Osteoblast (primary cell): ENCODE measurements at regions not wholly inside any gene's neighbourhood (a gene's known extent, or its start where the extent isn't known, plus 50 kb on each side); places are given as distances from the start of the nearest gene placed in this dataset.

ENCODE experiments used
- DNase-seq: peaks from one replicate; pipeline ENCODE4 v3.0.0; 2011; ENCODE audit warnings: low spot score, mixed read lengths; ENCODE audit not compliant: insufficient read length; ENCODE audit errors: missing footprints
- H2AFZ ChIP-seq: 2 replicates; pipeline ENCODE4 v1.6.0; 2011; ENCODE audit warnings: mild to moderate bottlenecking, low read length
- H3K27ac ChIP-seq: 2 replicates; pipeline ENCODE4 v1.5.1; 2011; ENCODE audit warnings: mild to moderate bottlenecking, low read depth, low read length, moderate library complexity
- H3K27me3 ChIP-seq: 2 replicates; pipeline ENCODE4 v1.6.0; 2012; ENCODE audit warnings: mild to moderate bottlenecking, control low read depth, inconsistent platforms, low read length, moderate library complexity; ENCODE audit not compliant: insufficient read depth
- H3K36me3 ChIP-seq: 2 replicates; pipeline ENCODE4 v1.5.1; 2011; ENCODE audit warnings: mild to moderate bottlenecking, low read length, control low read depth, moderate library complexity; ENCODE audit not compliant: insufficient read depth
- H3K4me1 ChIP-seq: 2 replicates; pipeline ENCODE4 v1.5.1; 2011; ENCODE audit warnings: mild to moderate bottlenecking, low read length, control low read depth, moderate library complexity; ENCODE audit not compliant: insufficient read depth
- H3K4me2 ChIP-seq: 2 replicates; pipeline ENCODE4 v1.6.0; 2011; ENCODE audit warnings: mild to moderate bottlenecking, low read length; ENCODE audit not compliant: insufficient read depth
- H3K4me3 ChIP-seq: fragments of 200-600 bp; sonication (generic); 3 replicates; pipeline ENCODE4 v1.5.1; 2012; ENCODE audit warnings: mild to moderate bottlenecking, low read length, inconsistent platforms; ENCODE audit not compliant: insufficient read depth
- H3K79me2 ChIP-seq: 2 replicates; pipeline ENCODE4 v1.6.0; 2012; ENCODE audit warnings: mild to moderate bottlenecking, low read length, control low read depth, inconsistent platforms; ENCODE audit not compliant: insufficient read depth
- H3K9me3 ChIP-seq: 2 replicates; pipeline ENCODE4 v1.5.1; 2011; ENCODE audit warnings: low read depth, low read length, control low read depth
- H4K20me1 ChIP-seq: 2 replicates; pipeline ENCODE4 v1.6.0; 2012; ENCODE audit warnings: mild to moderate bottlenecking, low read length, control low read depth; ENCODE audit not compliant: insufficient read depth
- CTCF ChIP-seq: IDR thresholded peaks from 2 replicates; pipeline ENCODE4 v1.5.1; 2011; ENCODE audit warnings: mild to moderate bottlenecking, low read depth, low read length, moderate library complexity; ENCODE audit errors: extremely low read depth

- no peak overlapping the region for H2AFZ ChIP-seq
- no peaks in the 10 kb centered on the region for H3K36me3 ChIP-seq
- TF ChIP-seq CTCF: no peak
- no peak for DNase-seq
- H3K27ac ChIP-seq: no peak overlapping the region
- no peaks in the 10 kb centered on the region for H3K27me3 ChIP-seq
- no peak overlapping the region for H3K4me2 ChIP-seq
- no peaks in the 10 kb centered on the region for H4K20me1 ChIP-seq
- no peaks in the 10 kb centered on the region for H3K79me2 ChIP-seq
- no peaks in the 10 kb centered on the region for H3K9me3 ChIP-seq
- no peak overlapping the region for H3K4me3 ChIP-seq
- peaks cover 54% of the 10 kb centered on the region for H3K4me1 ChIP-seq
Measured at GRCh38 chr13:44309794-44310757, 63.5 kb upstream of the SERP2 start.

GRCh38 chr13:44311011-44311780 lies 62.4 kb upstream of the SERP2 start:
- Histone ChIP-seq H3K4me2 (no peak overlapping the region), H3K4me3 (no peak overlapping the region), H3K4me1 (peaks cover 43% of the 10 kb centered on the region), H3K79me2 (no peaks in the 10 kb centered on the region), H3K36me3 (no peaks in the 10 kb centered on the region), H3K9me3 (no peaks in the 10 kb centered on the region), H2AFZ (no peak overlapping the region), H3K27me3 (no peaks in the 10 kb centered on the region), H3K27ac (no peak overlapping the region), H4K20me1 (no peaks in the 10 kb centered on the region)
- peak; percentile 17 for DNase-seq
- no peak for TF ChIP-seq CTCF

- H3K27me3 ChIP-seq: no peaks in the 10 kb centered on the region
- peak overlapping the region; percentile 31 for H3K4me2 ChIP-seq
- TF ChIP-seq CTCF: no peak
- no peaks in the 10 kb centered on the region for H3K79me2 ChIP-seq
- no peaks in the 10 kb centered on the region for H3K9me3 ChIP-seq
- H3K4me3 ChIP-seq: no peak overlapping the region
- DNase-seq: no peak
- no peaks in the 10 kb centered on the region for H3K36me3 ChIP-seq
- H2AFZ ChIP-seq: no peak overlapping the region
- peak overlapping the region; percentile 98 for H3K27ac ChIP-seq
- peaks cover 35% of the 10 kb centered on the region for H3K4me1 ChIP-seq
- H4K20me1 ChIP-seq: no peaks in the 10 kb centered on the region
Measured at GRCh38 chr13:44312131-44312530, 61.5 kb upstream of the SERP2 start.
